ENCODE measurements at regions not wholly inside any gene's neighbourhood (a gene's known extent, or its start where the extent isn't known, plus 50 kb on each side); places are given as distances from the start of the nearest gene placed in this dataset.

GRCh38 chr22:48942698-48943566, 884.7 kb downstream of the BRD1 start:
- no peak for DNase-seq

DNA sequence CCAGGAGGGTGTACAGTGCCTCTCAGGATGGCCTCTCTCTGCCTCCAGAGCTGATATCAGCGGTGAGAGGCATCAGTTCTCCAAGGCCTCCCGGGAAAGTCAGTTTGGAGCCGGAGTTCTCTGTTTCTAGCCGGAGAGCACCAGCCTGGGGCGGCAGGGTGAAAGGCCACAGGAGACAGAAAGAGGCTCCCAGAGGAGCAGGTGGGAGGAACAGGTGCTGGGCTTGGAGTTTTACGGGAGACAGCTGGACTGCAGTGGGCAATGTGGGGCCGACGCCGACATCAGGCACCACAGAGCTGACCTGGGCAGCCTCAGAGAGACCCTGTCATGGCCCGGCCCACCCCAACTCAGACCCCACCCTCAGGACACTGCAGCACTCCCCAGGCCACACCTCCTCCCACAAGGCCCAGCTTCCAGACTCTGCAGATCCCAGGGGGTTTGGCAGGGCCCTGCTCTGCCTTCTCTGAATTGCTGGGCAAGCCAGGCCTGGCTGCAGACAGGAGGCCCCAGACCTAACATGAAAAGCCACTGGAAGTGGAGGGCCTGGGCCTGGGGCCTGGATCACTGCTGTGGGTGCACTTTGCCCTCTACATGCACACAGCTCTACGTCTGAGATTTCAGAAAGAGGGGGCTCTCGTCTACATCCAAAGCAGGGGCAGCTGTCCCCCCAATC, 885.6 kb downstream of the BRD1 start:
- DNase-seq = no peak

DNA sequence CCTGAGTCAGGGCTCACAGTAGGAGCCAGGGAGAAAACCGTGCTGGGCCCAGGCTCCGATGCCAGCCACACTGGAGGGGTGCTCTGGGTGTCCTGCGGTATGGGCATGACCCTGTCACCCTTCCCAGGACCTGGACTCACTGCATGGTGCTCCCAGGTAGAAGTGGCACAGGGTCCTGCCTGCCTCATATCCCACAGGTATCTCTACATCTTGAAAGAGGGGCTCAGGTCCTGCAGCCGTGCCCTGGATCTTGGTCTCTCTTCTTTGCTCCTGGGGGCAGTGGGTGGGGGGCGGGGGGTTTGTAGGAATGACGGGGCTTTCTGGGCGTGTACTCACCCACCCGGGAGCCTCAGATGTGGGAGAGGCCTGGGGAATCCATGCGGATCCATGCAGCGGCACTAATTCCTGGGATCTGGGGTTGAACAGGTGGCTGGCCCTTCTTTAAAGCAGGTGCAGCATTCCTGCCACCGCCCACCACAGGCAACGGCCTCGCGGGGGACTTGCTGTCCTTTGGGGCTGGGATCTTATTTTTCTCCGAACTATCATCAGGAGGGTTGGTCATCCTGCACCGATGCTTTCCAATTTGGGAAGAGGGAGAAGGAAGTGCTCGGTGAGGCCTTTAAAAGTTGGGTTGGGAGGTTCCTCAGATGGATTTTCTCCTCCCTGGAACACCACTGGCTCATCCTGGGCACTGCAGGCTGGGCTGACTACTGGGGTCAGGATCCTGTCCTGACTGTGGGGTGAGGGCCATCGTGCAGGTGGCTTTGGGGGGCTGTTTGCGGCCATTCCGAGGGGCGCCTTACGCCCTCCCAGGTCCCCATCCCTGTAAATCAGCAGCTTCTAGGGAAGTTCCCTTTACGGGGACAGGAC, 886.4 kb downstream of the BRD1 start:
- DNase-seq = no peak

- DNase-seq = no peak
Observed at GRCh38 chr22:48940266-48941032, 887.2 kb downstream of the BRD1 start.

- no peak for DNase-seq
Observed at GRCh38 chr22:48939441-48940265, 888.0 kb downstream of the BRD1 start.

DNA sequence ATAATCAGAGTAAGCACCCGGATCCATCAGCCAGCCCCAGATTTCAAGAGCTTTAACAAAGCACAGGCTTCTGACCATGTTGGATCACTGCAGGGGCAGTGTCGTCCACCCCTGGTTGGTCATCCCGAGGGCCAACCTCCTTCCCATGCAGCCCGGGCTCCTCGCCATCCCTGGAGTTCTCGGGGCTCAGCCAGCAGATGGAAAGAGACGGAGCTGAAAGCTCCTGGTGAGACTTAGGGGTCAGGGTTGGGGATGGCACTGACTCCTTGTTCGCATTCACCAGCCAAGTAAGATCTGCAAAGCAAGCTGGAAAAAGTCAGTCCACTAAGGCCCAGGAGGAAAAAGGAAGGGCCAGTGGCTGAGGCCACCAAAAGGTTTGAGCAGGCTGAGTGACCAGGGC, 888.9 kb downstream of the BRD1 start:
- no peak for DNase-seq

GRCh38 chr22:48937032-48937639, 890.5 kb downstream of the BRD1 start:
- no peak for DNase-seq

GRCh38 chr22:48936391-48936790, 891.3 kb downstream of the BRD1 start:
- no peak for DNase-seq

DNA sequence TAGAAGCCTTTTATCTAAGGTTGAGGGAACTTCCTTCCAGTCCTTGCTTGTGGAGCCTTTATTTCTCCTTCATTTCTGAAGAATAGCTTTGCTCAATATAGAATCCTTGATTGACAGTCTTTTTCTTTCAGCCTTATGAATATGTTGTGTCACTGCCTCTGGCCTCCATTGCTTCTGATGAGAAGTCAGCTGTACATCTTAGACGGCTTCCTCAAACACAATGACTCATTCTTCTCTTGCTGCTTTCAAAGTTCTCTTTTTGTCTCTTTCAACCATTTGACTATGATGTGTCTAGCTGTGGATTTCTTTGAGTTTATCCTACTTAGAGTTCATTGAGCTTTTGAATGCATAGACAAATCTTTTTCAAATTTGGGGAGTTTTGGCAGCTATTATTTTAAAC, 893.2 kb downstream of the BRD1 start:
- no peak for DNase-seq

GRCh38 chr22:48931452-48931851, 896.2 kb downstream of the BRD1 start:
- DNase-seq = no peak

DNA sequence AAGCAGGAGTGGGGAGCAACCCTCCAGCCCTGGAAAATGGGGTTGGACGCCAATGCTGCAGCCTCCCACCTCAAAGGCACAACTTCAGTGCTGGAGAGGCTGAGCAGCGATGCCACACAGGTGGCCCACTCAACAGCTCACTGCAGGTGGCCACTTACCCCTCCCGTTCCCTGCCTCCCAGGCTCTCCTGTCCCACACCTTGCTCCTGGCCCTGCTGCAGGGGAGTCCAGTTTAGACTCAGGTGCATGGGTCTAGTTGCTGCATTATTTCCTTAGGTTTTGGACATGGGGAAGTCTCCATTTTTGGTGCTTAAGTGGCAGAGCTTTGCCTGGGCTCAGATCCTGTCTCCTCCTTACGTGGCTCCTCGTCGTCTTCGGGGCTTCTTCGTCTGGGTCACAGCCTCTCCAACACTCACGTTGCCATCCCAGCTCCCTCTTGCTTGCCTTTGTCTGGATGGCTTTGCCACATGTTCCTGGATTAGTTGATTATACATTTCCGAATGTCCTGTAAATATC, 898.3 kb downstream of the BRD1 start:
- DNase-seq = no peak

- no peak for DNase-seq
Observed at GRCh38 chr22:48927591-48927990, 900.1 kb downstream of the BRD1 start.

DNA sequence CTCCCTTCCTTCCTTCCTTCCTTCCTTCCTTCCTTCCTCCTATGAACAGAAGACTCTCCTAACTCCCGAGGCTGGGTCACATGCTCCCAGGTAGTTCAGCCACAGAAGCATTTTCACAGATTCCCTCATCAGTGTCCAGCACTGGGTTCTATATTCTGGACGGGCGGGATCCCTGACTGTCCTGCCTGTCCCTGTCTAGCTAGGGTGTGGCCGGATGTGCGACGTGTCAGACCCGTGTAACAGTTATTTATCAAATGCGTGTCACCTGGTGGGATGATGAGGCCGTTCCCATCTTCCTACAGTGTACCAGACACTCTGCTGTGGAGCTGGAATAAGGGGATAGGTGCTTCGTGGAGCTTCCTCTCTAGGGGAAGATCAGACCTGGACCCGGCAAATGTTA, 901.0 kb downstream of the BRD1 start:
- no peak for DNase-seq

GRCh38 chr22:48926136-48926535, 901.5 kb downstream of the BRD1 start:
- DNase-seq = no peak

- DNase-seq = no peak
Observed at GRCh38 chr22:48925450-48925849, 902.2 kb downstream of the BRD1 start.

DNA sequence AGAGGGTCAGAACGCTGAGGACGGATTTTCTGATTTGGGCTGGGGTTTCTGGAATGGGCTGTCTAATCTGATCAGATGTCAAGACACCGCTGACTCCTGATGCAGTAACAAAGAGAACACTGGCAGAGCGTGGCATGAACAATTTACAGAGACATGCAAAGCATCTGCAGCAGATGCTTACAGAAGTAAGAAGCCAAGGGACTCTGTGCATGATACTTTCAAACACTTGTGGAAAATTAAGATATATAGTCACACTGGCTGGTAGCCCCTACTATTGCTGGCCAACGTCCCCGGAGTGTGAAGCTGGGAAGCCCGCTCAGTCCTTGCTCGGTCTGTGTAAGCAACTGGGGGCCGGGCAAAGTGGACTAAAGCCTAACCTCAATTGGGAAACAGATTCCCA, 903.7 kb downstream of the BRD1 start:
- DNase-seq = no peak

DNA sequence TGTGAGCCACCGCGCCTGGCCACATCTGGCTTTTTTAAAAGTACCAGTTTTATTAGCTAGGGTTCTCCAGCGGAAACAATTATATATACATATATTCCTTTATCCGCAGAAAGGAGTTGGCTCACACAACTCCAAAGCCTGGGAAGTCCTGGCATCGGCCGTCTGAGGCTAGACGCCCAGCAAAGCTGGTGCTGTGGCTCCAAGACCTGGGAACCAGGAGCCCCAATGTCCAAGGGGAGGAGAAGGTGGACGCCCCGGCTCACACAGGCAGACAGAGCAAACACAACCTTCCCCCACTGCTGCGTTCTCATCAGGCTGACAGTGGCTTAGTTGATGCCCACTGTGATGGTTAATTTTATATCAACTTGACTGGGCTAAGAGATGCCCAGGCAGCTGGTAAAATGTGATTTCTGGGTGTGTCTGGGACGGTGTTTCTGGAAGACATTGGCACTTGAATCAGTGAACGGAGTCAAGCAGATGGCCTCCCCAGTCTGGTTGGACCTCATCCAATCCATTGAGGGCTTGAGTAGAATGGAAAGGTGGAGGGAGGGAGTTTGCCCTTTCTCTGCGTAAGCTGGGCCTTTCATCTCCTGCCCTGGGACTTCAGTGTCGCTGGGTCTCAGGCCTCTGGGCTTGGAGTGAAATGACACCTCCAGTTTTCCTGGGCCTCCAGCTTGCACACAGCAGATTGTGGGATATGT, 904.4 kb downstream of the BRD1 start:
- DNase-seq = no peak

DNA sequence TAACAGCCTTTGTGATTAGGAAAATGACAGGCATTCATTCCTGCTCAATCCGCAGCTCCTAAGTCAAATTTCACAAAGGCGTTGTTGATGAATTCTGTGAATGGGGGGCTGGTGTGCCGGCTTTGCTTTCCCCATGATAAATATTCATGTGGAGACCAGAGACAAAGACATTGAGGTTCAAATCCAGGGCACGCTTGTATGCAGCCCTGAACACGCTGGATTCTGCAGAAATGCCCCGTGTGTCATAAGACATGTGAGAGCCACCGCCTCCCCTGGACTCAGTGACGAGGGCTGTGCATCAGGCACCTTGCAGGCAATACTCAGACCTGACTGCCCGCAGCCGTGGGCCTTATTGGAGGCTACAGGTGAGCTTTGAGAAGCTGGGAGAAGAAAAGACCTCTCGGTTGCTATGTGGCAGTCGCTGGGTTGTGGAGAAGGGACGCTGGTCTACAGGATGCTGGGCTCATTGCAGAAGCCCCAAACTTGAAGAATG, 906.2 kb downstream of the BRD1 start:
- no peak for DNase-seq

- no peak for DNase-seq
Observed at GRCh38 chr22:48920776-48921241, 906.9 kb downstream of the BRD1 start.
